HUDEP-2 (cell line): ENCODE measurements at regions not wholly inside any gene's neighbourhood (a gene's known extent, or its start where the extent isn't known, plus 50 kb on each side); places are given as distances from the start of the nearest gene placed in this dataset.

Experiments
- DNase-seq, 76 experiments: peaks; one replicate each; lab custom pipeline; 2025; ENCODE audit not compliant: unreplicated experiment in 76 of 76; lab: John Stamatoyannopoulos, UW

DNA sequence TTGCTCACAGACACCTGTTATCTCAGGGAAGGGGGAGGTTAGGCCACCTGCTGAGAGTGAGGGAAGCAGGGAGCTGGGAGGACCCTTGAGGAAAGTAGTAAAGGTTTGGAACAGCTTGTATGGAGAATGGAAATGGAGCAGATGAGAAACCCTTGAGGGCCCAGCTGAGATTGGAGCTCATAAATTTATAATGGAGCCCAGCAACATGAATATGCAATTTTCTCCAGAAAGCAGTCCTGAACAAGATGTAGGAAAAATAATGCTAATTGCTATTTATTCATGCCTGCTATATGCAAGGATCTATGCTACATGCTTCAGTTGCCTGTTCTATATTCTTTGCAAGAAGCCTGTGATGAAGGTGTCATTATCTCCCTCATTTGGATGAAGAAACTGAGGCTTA lies 67.5 kb upstream of the LEF1 start:
- DNase-seq, result no peak

- no peak for DNase-seq
Measured at GRCh38 chr4:108227923-108228322, 59.2 kb upstream of the LEF1 start.

- peak in 12 of 76 experiments; percentile 0 to 31 (median 4) for DNase-seq
Measured at GRCh38 chr4:108224611-108225053, 55.9 kb upstream of the LEF1 start.

DNA sequence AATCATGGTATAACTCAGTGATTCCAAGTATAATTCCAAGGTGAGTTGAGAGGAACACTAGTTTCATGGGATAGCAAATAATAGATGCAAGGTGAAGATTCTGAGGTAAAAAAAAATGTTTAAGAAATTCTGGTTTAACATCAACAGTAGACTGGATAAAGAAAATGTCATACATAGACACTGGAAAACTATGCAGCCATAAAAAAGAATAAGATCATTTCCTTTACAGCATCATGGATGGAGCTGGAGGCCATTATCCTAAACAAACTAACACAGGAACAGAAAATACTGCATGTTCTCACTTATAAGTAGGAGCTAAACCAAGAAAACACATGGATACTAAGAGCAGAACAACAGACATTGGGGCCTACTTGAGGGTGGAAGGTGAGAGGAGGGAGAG lies 54.6 kb upstream of the LEF1 start:
- no peak for DNase-seq

DNA sequence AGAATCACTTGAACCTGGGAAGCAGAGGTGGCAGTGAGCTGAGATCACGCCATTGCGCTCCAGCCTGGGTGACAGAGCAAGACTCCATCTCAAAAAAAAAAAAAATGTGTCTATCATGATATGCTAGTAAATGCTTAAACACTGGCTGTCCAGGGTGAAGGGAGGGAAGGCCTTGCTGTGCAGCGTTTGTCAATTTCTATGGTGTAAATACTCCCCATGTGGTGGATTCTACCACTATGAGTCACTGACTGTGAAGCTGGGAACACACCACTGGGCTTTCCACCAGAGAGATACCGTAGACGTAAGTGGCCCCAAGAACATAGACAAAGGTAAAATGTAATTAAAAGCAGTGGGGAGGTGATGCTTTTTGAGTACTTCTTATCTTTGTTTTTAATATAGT lies 51.3 kb upstream of the LEF1 start:
- DNase-seq, result no peak
